Lower leg skin (tissue), 4 donors: ENCODE measurements at regions not wholly inside any gene's neighbourhood (a gene's known extent, or its start where the extent isn't known, plus 50 kb on each side); places are given as distances from the start of the nearest gene placed in this dataset.

Experiments
- DNase-seq, 2 donors: peaks; one replicate each; pipeline ENCODE4 v3.0.0-alpha.2; 2019; ENCODE audit warnings: low spot score in 2 of 2
- H3K4me3 ChIP-seq: fragments of 200-600 bp; sonication (generic); 2 replicates; pipeline ENCODE4 v1.5.1; 2017; ENCODE audit warnings: mild to moderate bottlenecking, low read depth; ENCODE audit not compliant: poor library complexity, severe bottlenecking
- CTCF ChIP-seq, 3 donors: fragments of 450-650 bp; IDR thresholded peaks; one replicate each; pipeline ENCODE4 v1.5.1; 2016; ENCODE audit warnings: antibody characterized with exemption in 3 of 3, mild to moderate bottlenecking in 3 of 3, moderate library complexity in 2 of 3
- POLR2A ChIP-seq, 2 donors: fragments of 450-650 bp; IDR thresholded peaks; one replicate each; pipeline ENCODE4 v1.6.1; 2016 to 2017; ENCODE audit warnings: antibody characterized with exemption in 2 of 2, mild to moderate bottlenecking in 1 of 2, moderate library complexity in 1 of 2
- WGBS, 2 donors: methylation state at CpG; one replicate each; pipeline ENCODE4 v1.1.5; 2018; 5-methylcytosine and 5-hydroxymethylcytosine counted together
- intact Hi-C: fragments of 100-400 bp; cut with DNase I; formaldehyde crosslinking; loops from one replicate; pipeline ENCODE4 v1.15.0; 2023; ENCODE audit warnings: low total_unique reads

GRCh38 chr4:166341992-166342391 lies 469.0 kb downstream of the TLL1 start:
- intact Hi-C loops, result no loop called here
- no peak for TF ChIP-seq CTCF (IDR thresholded peaks at IDR 0.05)
- no peak for TF ChIP-seq POLR2A (IDR thresholded peaks at IDR 0.05)
- WGBS, 2 donors, result 91 to 93% methylated on average over 4 of the region's 4 CpGs

GRCh38 chr4:166363198-166363597 lies 490.2 kb downstream of the TLL1 start:
- no peak for DNase-seq
- no peak for TF ChIP-seq CTCF (IDR thresholded peaks at IDR 0.05)
- TF ChIP-seq POLR2A (IDR thresholded peaks at IDR 0.05), result no peak
- no peak overlapping the region for H3K4me3 ChIP-seq
- WGBS, 2 donors, result 60 to 70% methylated on average over 2 of the region's 2 CpGs
- intact Hi-C loops, result no loop called here

More at GRCh38 chr4:166341992-166342391, 469.0 kb downstream of the TLL1 start:
- H3K4me3 ChIP-seq, result no peak overlapping the region
- DNase-seq, result no peak

GRCh38 chr4:166366012-166366411 lies 493.0 kb downstream of the TLL1 start:
- 75 to 79% methylated on average over 3 of the region's 3 CpGs for WGBS, 2 donors
- no peak for TF ChIP-seq POLR2A (IDR thresholded peaks at IDR 0.05)
- no peak for TF ChIP-seq CTCF (IDR thresholded peaks at IDR 0.05)
- intact Hi-C loops, result no loop called here
- DNase-seq, result no peak
- no peak overlapping the region for H3K4me3 ChIP-seq

- intact Hi-C loops, result no loop called here
- WGBS, 2 donors, result 53 to 97% methylated on average over 1 of the region's 1 CpG
- DNase-seq, result no peak
- no peak overlapping the region for H3K4me3 ChIP-seq
- no peak for TF ChIP-seq POLR2A (IDR thresholded peaks at IDR 0.05)
- TF ChIP-seq CTCF (IDR thresholded peaks at IDR 0.05), result no peak
Measured at GRCh38 chr4:166377578-166377977, 504.5 kb downstream of the TLL1 start.

GRCh38 chr4:166386491-166387360 lies 513.7 kb downstream of the TLL1 start:
- no peak for DNase-seq
- no peak for TF ChIP-seq POLR2A (IDR thresholded peaks at IDR 0.05)
- TF ChIP-seq CTCF (IDR thresholded peaks at IDR 0.05), result no peak
- intact Hi-C loops, result no loop called here
- H3K4me3 ChIP-seq, result no peak overlapping the region
- WGBS, 2 donors, result 71 to 73% methylated on average over 6 of the region's 6 CpGs
